ENCODE measurements at regions not wholly inside any gene's neighbourhood (a gene's known extent, or its start where the extent isn't known, plus 50 kb on each side); places are given as distances from the start of the nearest gene placed in this dataset.

- no peak overlapping the region for H3K27ac ChIP-seq (replicated peaks)
- TF ChIP-seq, protein P1, sequence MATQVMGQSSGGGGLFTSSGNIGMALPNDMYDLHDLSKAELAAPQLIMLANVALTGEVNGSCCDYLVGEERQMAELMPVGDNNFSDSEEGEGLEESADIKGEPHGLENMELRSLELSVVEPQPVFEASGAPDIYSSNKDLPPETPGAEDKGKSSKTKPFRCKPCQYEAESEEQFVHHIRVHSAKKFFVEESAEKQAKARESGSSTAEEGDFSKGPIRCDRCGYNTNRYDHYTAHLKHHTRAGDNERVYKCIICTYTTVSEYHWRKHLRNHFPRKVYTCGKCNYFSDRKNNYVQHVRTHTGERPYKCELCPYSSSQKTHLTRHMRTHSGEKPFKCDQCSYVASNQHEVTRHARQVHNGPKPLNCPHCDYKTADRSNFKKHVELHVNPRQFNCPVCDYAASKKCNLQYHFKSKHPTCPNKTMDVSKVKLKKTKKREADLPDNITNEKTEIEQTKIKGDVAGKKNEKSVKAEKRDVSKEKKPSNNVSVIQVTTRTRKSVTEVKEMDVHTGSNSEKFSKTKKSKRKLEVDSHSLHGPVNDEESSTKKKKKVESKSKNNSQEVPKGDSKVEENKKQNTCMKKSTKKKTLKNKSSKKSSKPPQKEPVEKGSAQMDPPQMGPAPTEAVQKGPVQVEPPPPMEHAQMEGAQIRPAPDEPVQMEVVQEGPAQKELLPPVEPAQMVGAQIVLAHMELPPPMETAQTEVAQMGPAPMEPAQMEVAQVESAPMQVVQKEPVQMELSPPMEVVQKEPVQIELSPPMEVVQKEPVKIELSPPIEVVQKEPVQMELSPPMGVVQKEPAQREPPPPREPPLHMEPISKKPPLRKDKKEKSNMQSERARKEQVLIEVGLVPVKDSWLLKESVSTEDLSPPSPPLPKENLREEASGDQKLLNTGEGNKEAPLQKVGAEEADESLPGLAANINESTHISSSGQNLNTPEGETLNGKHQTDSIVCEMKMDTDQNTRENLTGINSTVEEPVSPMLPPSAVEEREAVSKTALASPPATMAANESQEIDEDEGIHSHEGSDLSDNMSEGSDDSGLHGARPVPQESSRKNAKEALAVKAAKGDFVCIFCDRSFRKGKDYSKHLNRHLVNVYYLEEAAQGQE (IDR thresholded peaks at IDR 0.05; ENCODE audit: insufficient replicate concordance, low read depth) = no peak
- TF ChIP-seq, protein P2, sequence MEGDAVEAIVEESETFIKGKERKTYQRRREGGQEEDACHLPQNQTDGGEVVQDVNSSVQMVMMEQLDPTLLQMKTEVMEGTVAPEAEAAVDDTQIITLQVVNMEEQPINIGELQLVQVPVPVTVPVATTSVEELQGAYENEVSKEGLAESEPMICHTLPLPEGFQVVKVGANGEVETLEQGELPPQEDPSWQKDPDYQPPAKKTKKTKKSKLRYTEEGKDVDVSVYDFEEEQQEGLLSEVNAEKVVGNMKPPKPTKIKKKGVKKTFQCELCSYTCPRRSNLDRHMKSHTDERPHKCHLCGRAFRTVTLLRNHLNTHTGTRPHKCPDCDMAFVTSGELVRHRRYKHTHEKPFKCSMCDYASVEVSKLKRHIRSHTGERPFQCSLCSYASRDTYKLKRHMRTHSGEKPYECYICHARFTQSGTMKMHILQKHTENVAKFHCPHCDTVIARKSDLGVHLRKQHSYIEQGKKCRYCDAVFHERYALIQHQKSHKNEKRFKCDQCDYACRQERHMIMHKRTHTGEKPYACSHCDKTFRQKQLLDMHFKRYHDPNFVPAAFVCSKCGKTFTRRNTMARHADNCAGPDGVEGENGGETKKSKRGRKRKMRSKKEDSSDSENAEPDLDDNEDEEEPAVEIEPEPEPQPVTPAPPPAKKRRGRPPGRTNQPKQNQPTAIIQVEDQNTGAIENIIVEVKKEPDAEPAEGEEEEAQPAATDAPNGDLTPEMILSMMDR (IDR thresholded peaks at IDR 0.05; ENCODE audit: insufficient read depth, low read length) = no peak
- TF ChIP-seq POLR2AphosphoS5 (IDR thresholded peaks at IDR 0.05; ENCODE audit: low read depth) = no peak
- no peak for TF ChIP-seq GABPA (IDR thresholded peaks at IDR 0.05; ENCODE audit: low read depth)
- TF ChIP-seq SPI1 (IDR thresholded peaks at IDR 0.05; ENCODE audit: borderline replicate concordance, low read depth) = no peak
- no peak for DNase-seq (ENCODE audit: low read depth in 1 of 2, low spot score in 1 of 2)
- no peaks in the 10 kb centered on the region for H3K27me3 ChIP-seq (ENCODE audit: insufficient read depth, poor library complexity, severe bottlenecking)
- H3K4me3 ChIP-seq (replicated peaks; ENCODE audit: insufficient read depth, low read length) = no peak overlapping the region
Observed at GRCh38 chr5:4862500-4862899, 277.6 kb upstream of the ADAMTS16 start.

GRCh38 chr5:4866131-4866659 lies 273.9 kb upstream of the ADAMTS16 start:
- H3K27me3 ChIP-seq (ENCODE audit: insufficient read depth, poor library complexity, severe bottlenecking) = no peaks in the 10 kb centered on the region
- H3K27ac ChIP-seq (replicated peaks) = no peak overlapping the region
- no peak overlapping the region for H3K4me3 ChIP-seq (replicated peaks; ENCODE audit: insufficient read depth, low read length)
- no peak for DNase-seq (ENCODE audit: low read depth in 1 of 2, low spot score in 1 of 2)
- TF ChIP-seq GABPA (IDR thresholded peaks at IDR 0.05; ENCODE audit: low read depth) (no peak), POLR2AphosphoS5 (IDR thresholded peaks at IDR 0.05; ENCODE audit: low read depth) (no peak), SPI1 (IDR thresholded peaks at IDR 0.05; ENCODE audit: borderline replicate concordance, low read depth) (no peak)
- TF ChIP-seq, protein P1 (IDR thresholded peaks at IDR 0.05; ENCODE audit: insufficient replicate concordance, low read depth) = no peak

DNA sequence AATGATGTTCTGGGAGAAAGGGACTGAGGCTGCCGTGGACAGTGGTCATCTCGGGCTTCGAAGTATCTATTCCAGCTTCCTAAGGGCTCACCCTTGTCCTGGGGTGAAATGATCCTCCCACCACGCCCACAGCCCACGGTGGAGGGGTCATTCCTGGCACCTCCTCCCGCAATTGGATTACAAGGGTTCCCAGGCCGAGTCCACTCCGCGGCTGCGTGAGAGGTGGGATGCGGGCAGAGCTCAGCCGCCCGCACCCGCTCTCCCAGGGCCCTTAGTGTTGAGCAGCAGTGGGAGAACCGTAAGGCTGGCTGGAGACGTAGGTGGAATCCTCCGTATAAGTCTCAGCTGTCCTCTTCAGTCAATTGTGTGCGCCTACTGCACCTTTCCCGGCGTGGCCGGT lies 273.3 kb upstream of the ADAMTS16 start:
- no peak overlapping the region for H3K4me3 ChIP-seq (replicated peaks; ENCODE audit: insufficient read depth, low read length)
- DNase-seq (ENCODE audit: low read depth in 1 of 2, low spot score in 1 of 2) = no peak
- TF ChIP-seq, protein P1 (IDR thresholded peaks at IDR 0.05; ENCODE audit: insufficient replicate concordance, low read depth) = no peak
- no peak for TF ChIP-seq GABPA (IDR thresholded peaks at IDR 0.05; ENCODE audit: low read depth)
- no peaks in the 10 kb centered on the region for H3K27me3 ChIP-seq (ENCODE audit: insufficient read depth, poor library complexity, severe bottlenecking)
- no peak overlapping the region for H3K27ac ChIP-seq (replicated peaks)

DNA sequence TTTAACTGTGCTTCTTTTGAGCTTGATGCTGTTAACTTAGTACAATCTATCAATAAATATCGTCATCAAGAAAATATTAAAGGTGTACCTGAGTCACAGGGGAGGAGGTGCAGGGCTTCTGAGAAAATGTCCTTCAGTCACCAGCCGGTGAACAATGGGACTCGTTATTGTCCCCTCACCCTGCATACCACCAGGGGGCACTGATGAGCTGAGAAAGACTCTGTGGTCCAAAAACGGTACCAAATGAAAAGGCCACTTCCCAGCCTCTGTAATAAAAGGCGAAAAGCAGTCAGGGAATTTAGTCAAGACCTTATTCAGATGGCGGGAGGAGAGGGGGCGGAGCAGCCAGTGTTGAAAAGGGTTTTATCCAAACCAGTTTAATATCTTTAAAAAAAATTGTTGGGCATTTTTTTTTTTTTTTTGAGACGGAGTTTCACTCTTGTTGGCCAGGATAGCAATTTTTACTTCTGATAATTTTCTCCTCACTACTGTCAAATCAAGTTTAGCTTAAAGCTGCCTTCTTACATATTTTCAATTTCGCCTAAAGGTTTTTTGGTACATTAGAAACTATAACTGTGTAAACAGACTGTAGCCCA lies 271.9 kb upstream of the ADAMTS16 start:
- DNase-seq (ENCODE audit: low read depth in 1 of 2, low spot score in 1 of 2) = peak; percentile 17 to 44
- TF ChIP-seq GABPA (IDR thresholded peaks at IDR 0.05; ENCODE audit: low read depth) (no peak), POLR2AphosphoS5 (IDR thresholded peaks at IDR 0.05; ENCODE audit: low read depth) (no peak), SPI1 (IDR thresholded peaks at IDR 0.05; ENCODE audit: borderline replicate concordance, low read depth) (no peak)
- TF ChIP-seq, protein P2 (IDR thresholded peaks at IDR 0.05; ENCODE audit: insufficient read depth, low read length) = peak; percentile 69
- TF ChIP-seq, protein P1 (IDR thresholded peaks at IDR 0.05; ENCODE audit: insufficient replicate concordance, low read depth) = no peak
- H3K27me3 ChIP-seq (ENCODE audit: insufficient read depth, poor library complexity, severe bottlenecking) = no peaks in the 10 kb centered on the region
- no peak overlapping the region for H3K27ac ChIP-seq (replicated peaks)
- H3K4me3 ChIP-seq (replicated peaks; ENCODE audit: insufficient read depth, low read length) = no peak overlapping the region
